ENCODE measurements at regions not wholly inside any gene's neighbourhood (a gene's known extent, or its start where the extent isn't known, plus 50 kb on each side); places are given as distances from the start of the nearest gene placed in this dataset.

- Histone ChIP-seq H3K9me3 (ENCODE audit: control insufficient read depth in 4 of 4, low read length in 3 of 4) (no peaks in the 10 kb centered on the region), H3K4me3 (ENCODE audit: low read depth in 1 of 3, low read length in 3 of 3) (no peak overlapping the region), H3K9ac (ENCODE audit: low read depth in 1 of 2, low read length in 2 of 2) (no peak overlapping the region), H3K27me3 (ENCODE audit: control insufficient read depth in 4 of 4, insufficient read depth in 4 of 4, low read length in 3 of 4) (no peaks in the 10 kb centered on the region), H3K36me3 (ENCODE audit: control insufficient read depth in 4 of 4, insufficient read depth in 3 of 4, low read depth in 1 of 4, low read length in 3 of 4) (no peaks in the 10 kb centered on the region), H3K27ac (ENCODE audit: low read depth in 1 of 2, low read length in 2 of 2) (no peak overlapping the region), H3K4me1 (ENCODE audit: control insufficient read depth in 4 of 4, insufficient read depth in 4 of 4, low read length in 3 of 4) (no peaks in the 10 kb centered on the region)
- TF ChIP-seq JUND (IDR thresholded peaks at IDR 0.05) = no peak
- no peak for DNase-seq (ENCODE audit: low spot score)
- 92% methylated on average over 3 of the region's 3 CpGs for WGBS
These were observed 80.2 kb downstream of the VCX2 start for GRCh38 chrX:8090906-8091305.

- H3K9ac ChIP-seq (ENCODE audit: low read depth in 1 of 2, low read length in 2 of 2) = no peak overlapping the region
- H3K4me3 ChIP-seq (ENCODE audit: low read depth in 1 of 3, low read length in 3 of 3) = no peak overlapping the region
- over 99% methylated on average over 3 of the region's 3 CpGs for WGBS
- H3K27me3 ChIP-seq (ENCODE audit: control insufficient read depth in 4 of 4, insufficient read depth in 4 of 4, low read length in 3 of 4) = no peaks in the 10 kb centered on the region
- H3K9me3 ChIP-seq (ENCODE audit: control insufficient read depth in 4 of 4, low read length in 3 of 4) = no peaks in the 10 kb centered on the region
- no peak for TF ChIP-seq TAF1 (conservative IDR thresholded peaks at IDR 0.05)
- TF ChIP-seq JUND (IDR thresholded peaks at IDR 0.05) = no peak
- TF ChIP-seq SP1 (IDR thresholded peaks at IDR 0.05) = no peak
- no peak for TF ChIP-seq HNF4A (conservative IDR thresholded peaks at IDR 0.05)
- TF ChIP-seq EGR1 (IDR thresholded peaks at IDR 0.05; ENCODE audit: low read depth in 2 of 2) = no peak
- TF ChIP-seq REST (IDR thresholded peaks at IDR 0.05) = no peak
- TF ChIP-seq, protein P1, sequence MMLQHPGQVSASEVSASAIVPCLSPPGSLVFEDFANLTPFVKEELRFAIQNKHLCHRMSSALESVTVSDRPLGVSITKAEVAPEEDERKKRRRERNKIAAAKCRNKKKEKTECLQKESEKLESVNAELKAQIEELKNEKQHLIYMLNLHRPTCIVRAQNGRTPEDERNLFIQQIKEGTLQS (IDR thresholded peaks at IDR 0.05) = no peak
- no peak for TF ChIP-seq NR2F2 (IDR thresholded peaks at IDR 0.05)
- no peak for TF ChIP-seq FOXA1 (IDR thresholded peaks at IDR 0.05)
- no peak for TF ChIP-seq RAD21 (IDR thresholded peaks at IDR 0.05)
- no peak for TF ChIP-seq HNF4G (IDR thresholded peaks at IDR 0.05)
- TF ChIP-seq ZBTB33 (IDR thresholded peaks at IDR 0.05) = no peak
- TF ChIP-seq CTCF (IDR thresholded peaks at IDR 0.05; ENCODE audit: low read depth, low read length, missing input control) = no peak
- TF ChIP-seq YY1 (IDR thresholded peaks at IDR 0.05) = no peak
- no peak for TF ChIP-seq GABPA (IDR thresholded peaks at IDR 0.05 in 1 of 2, conservative IDR thresholded peaks at IDR 0.05 in 1 of 2)
- TF ChIP-seq MAX (IDR thresholded peaks at IDR 0.05) = no peak
- no peak for TF ChIP-seq RXRA (IDR thresholded peaks at IDR 0.05)
- no peaks in the 10 kb centered on the region for H3K4me1 ChIP-seq (ENCODE audit: control insufficient read depth in 4 of 4, insufficient read depth in 4 of 4, low read length in 3 of 4)
- no peaks in the 10 kb centered on the region for H3K36me3 ChIP-seq (ENCODE audit: control insufficient read depth in 4 of 4, insufficient read depth in 3 of 4, low read depth in 1 of 4, low read length in 3 of 4)
- DNase-seq (ENCODE audit: low spot score) = no peak
- no peak overlapping the region for H3K27ac ChIP-seq (ENCODE audit: low read depth in 1 of 2, low read length in 2 of 2)
These were observed 80.6 kb downstream of the VCX2 start for GRCh38 chrX:8090482-8090881.

Measured in liver (tissue), 8 donors.